HG02623 (cell line): ENCODE measurements at regions not wholly inside any gene's neighbourhood (a gene's known extent, or its start where the extent isn't known, plus 50 kb on each side); places are given as distances from the start of the nearest gene placed in this dataset.

Experiments
- ATAC-seq: cut with Tn5 transposase; IDR thresholded peaks from one replicate; pipeline ENCODE4 v1.9.1; 2021; ENCODE audit warnings: moderate library complexity; ENCODE audit not compliant: unreplicated experiment

GRCh38 chr4:14084598-14084997 is 457.1 kb upstream of the BOD1L1 start:
- no peak for ATAC-seq

GRCh38 chr4:14087459-14087858 is 459.9 kb upstream of the BOD1L1 start:
- peak; percentile 90 for ATAC-seq

DNA sequence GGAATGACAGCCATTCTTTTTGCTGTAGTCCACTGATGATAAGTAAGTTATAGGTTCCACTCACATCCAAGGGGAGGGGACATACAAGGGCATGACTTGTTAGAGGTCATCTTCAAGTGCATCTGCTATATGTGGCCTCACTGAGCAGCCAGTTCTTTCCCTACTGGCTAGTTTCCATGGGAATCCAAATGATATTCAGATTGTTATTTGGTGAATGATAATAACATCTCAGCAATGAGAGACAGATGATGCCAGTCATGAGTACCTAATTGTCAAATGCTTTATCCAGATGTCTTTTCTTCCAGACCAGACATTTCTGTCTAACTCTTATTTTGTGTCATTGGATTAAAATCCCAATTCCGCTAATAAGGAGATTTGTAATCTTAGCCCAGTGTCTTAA is 460.4 kb upstream of the BOD1L1 start:
- peak; percentile 8 for ATAC-seq

DNA sequence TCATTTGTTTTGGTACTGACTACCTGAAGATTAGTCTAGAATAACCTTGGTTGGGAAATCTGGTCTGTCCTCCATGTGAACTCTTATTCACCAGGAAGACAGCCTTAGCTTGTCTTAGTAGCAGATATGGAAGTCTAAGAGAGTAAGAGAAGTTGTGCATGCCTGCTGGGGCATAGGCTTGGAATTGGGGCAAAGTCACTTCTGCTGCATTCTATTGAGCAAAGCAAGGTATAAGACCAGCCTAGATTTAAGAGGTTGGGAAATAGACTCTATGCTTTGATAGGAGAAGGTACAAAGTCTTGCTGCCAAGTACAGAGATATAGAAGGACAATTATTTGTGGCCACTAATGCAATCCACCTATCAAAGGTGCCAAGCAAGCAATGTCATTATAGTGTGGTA is 464.0 kb upstream of the BOD1L1 start:
- ATAC-seq: no peak

DNA sequence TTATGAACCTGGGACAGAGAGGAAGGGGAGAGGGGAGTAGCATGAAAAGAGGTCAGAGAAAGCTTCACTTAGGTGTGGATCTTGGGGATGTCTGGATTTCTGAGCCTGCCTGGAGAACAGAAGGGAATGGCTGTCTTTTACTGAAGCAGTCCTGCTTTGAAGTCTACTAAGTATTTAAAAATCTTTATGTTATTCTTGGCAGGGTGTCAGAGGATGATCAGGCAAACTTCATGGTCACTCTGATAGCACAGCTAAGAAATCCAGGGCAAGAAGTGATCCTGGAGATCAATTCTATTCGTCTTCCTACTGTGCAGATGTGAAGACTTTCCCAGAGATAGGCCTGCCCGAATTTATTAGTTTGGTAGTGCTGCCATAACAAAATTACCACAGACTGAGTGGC is 464.4 kb upstream of the BOD1L1 start:
- ATAC-seq: no peak

DNA sequence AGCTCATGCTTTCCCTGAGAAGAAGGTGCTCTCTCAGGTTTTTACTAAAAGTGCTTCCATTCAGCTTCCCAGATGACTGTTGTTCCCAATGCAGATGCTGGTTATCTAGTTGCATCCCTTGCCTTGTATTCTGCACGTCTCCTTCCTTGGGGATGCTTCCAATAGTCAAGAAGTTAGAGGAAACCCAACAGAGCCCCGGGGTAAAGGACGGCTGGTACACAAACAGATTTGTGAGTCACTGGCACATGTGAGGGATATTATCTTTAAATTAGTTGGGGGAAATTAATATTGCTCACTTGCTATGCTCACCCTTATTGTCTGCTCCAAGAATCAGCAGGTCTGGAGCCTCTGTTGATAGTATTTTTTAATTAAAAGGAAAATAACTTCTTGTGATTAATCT is 465.2 kb upstream of the BOD1L1 start:
- ATAC-seq: no peak

- no peak for ATAC-seq
Observed at GRCh38 chr4:14095831-14096230, 468.3 kb upstream of the BOD1L1 start.

- no peak for ATAC-seq
Observed at GRCh38 chr4:14096396-14096965, 469.0 kb upstream of the BOD1L1 start.

GRCh38 chr4:14100349-14100748 is 472.8 kb upstream of the BOD1L1 start:
- ATAC-seq: no peak

DNA sequence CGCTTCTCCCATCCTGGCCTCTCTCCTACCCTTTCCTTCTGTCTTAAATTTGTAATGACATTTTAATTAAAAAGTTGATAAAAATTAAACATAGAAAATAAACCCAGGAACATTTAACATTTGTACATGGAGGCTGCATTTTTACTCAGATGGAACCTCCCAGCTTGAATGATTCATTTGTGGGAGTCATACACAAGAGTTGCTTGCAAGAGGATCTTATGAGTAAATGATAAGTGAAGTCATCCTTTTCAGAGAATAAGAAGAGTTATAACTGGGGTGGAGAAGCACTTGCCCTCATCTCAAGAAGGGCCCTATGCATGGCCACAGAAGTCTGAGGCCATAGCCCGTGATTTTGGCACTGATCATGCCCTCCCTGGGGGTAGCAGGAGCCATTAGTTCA is 482.9 kb upstream of the BOD1L1 start:
- ATAC-seq: no peak

DNA sequence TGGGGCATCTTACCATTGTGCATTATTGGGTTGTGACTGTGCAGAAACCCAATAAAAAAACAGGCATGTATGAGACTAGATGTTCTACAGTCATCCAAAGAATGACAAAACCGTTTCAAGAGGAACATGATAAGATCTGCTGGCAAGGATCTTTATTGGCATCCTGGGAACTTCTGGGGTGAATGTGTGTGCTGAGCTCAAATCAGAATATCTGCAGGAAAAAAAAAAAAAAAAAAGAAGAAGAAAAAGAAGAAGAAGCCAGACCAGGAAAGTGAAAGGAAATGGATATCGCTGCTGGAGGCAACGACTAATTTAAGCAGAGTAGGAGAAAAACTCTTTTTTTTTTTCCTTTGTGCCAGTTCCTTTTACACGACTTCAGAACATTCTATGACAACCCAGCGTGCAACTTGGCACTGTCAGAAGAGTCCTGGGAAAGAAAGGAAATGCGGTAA is 484.2 kb upstream of the BOD1L1 start:
- no peak for ATAC-seq

DNA sequence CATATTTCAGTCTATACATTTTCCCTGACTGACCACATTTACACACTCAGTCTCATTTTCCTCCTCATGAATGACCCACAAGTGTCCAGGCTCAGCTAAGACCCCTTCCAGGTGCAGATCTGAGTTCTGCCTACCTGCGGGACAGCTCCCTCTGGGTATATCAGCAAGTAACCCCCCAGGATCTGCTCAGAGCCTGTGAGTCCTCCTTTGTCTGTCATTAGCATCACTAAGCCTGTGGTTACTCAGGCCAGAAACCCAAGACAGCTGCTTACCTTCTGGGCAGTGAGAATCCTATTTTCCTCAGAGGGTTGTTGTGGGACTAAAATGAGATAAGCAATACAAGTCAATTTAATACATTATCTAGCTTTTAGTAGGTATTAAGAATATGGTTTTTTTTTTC is 487.6 kb upstream of the BOD1L1 start:
- no peak for ATAC-seq

GRCh38 chr4:14117575-14118238 is 490.2 kb upstream of the BOD1L1 start:
- no peak for ATAC-seq

DNA sequence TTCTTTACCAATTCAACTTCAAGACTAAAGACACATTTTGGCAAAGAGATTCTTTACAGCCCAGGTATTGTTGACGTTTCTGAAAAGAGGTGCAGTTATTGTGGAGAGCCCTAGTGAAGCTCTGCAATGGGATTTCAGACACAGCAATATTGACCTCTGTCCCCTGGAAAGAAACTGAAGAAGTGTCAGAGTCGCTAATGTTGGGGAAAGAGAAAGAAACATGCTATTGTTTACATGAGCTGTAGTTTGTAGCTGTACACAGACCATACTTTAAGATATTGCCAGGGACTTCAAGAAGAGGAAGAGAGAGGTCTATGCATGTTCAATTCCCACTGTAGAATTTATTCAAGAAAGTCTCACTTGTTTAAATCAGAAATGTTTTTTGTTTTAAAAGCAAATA is 497.3 kb upstream of the BOD1L1 start:
- ATAC-seq: no peak

DNA sequence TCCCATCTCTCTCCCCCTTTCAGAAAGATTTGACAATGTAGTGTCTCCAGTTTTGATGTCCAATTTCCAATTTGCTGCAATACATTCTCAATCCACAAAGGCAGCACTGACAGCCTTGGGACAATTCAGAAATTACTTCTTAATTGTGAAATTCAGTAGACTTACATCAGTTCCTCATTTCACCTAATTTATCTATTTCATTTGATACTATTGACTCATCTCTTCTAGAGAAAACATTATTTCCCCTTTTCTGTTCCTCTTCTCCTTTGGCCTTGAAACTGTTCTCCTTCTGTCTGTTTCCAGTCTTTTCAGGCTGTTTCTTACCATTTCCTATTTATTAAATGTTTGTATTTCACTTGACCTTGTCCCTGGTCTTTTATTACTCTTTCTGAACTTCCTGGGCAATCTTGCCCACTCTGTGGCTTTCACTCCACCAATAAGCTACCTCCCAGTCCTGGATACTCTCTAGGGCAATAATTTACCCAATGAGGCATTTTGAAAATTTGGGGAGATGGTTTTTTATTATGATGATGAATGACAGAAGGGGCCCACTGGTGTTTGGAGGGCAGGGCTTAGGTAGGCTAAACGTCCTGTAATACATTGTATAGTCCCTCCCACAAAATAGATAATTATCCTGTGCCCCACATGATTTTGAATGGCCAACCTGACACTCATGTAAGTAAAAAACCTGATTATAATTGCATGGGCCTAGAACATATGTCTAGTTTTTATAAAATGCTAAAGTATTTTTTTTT is 498.0 kb upstream of the BOD1L1 start:
- ATAC-seq: peak; percentile 94

DNA sequence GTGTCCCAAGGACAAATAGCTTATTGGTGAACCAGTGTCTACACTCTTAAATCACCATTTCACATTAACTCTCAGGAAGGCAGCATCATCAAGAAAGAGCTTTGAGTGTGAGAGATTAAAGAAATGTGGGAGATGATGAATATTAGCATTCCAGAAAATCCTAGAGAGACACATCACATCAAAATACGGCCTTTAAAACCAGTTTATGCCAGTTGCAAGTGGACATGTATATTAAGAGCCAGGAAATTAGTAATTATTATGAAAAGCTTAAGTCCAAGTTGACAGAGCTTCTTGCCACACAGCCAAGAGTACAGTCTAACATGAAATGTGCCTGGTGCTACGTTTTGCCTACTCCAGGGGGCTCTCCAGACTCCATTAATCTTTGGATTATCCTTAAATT is 503.0 kb upstream of the BOD1L1 start:
- ATAC-seq: no peak

DNA sequence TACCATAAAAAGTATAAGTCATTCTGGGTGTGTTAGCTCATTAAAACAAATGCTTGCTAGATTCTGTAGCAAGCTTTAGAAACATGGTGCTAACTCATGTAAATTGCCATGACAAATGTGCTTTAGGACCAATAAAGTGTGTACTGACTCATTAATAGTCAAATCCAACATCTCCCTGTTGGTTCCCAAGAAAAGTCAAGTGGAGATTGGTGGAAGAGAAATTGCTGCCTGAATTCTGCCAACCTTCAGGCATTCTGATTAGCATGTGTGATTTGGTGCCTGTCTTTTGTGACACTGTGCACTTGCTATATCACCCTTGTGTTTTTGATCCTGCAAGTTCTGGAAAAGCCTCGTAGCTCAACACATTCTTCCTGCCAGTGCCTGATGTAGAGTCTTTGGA is 503.8 kb upstream of the BOD1L1 start:
- ATAC-seq: no peak

- no peak for ATAC-seq
Observed at GRCh38 chr4:14132301-14132700, 504.8 kb upstream of the BOD1L1 start.

DNA sequence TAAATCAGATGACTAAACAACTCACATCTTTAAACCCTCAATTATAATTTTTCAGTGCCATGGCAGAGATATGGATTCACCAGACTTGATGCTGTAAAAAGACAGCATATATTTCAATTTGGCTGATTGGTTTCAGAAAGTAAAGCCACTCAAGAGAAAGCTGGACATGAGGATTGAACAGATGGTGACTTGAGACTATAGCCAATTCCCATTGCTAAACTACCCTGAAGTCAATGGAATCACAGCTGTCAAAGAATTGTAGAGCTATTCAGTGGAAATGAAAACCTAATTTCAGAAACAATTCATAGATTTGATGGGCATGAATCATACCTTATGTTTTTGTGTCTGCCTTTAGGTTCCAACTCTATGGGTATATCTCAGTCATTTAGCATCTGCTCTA is 510.6 kb upstream of the BOD1L1 start:
- ATAC-seq: no peak

- ATAC-seq: peak; percentile 58
Observed at GRCh38 chr4:14143892-14144291, 516.4 kb upstream of the BOD1L1 start.

DNA sequence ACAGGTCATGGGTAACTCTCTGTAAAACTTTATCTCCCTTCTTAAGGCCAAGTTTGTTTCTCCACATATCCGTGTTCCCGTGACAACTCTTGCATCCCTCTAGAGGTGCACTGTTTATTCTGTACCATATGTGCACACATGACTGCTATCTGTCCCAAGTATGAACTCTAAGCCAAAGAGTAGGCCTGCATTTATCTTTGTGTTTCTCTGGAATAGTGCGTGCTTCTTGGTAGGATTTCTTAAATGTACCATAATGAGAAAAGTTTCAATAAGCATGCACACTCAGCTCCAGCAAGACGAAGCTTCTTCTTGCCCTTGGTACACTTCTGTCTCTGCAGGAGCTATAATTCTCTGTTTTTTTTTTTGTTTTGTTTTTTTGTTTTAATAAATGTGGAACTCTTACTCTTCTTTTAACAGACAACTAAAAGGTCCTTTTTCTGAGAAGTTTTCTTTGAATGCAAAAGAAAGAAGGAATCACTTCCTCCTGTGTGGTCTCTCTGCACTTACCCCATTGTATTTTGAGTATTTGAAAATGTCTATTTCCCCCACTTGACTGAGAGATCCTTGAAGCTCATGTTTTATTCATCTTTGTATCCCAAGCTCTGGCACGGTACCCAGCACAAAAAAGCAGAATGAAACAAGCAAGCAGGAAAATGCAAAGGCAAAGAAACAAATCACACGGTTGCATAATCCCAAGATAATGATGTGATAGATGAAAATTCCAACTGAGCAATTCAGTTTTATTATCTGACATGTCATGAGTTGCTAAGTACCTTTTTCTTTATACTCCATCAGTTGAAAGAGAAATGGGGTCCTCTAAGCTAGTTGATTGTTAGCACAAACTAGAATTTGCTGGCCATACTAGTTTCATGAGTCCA is 521.9 kb upstream of the BOD1L1 start:
- ATAC-seq: no peak
